ENCODE measurements at regions not wholly inside any gene's neighbourhood (a gene's known extent, or its start where the extent isn't known, plus 50 kb on each side); places are given as distances from the start of the nearest gene placed in this dataset.

- Histone ChIP-seq H3K27me3 (peaks cover 0 to 38% of the 10 kb centered on the region in 2 donors), H3K27ac (no peak overlapping the region), H3K4me3 (no peak overlapping the region), H3K4me1 (no peaks in the 10 kb centered on the region), H3K36me3 (no peaks in the 10 kb centered on the region), H3K9me3 (no peaks in the 10 kb centered on the region)
- peak in 1 of 2 donors; percentile 35 for DNase-seq
- no peak for TF ChIP-seq CTCF (IDR thresholded peaks at IDR 0.05)
- intact Hi-C loops (cut with DNase I; ENCODE audit: low total_unique reads), result no loop called here
These were observed 202.9 kb downstream of the IRF8 start for GRCh38 chr16:86101897-86102157.

GRCh38 chr16:86103320-86103719 lies 204.4 kb downstream of the IRF8 start:
- H3K4me1 ChIP-seq, result no peaks in the 10 kb centered on the region
- H3K4me3 ChIP-seq, result no peak overlapping the region
- peaks cover 0 to 43% of the 10 kb centered on the region in 2 donors for H3K27me3 ChIP-seq
- H3K9me3 ChIP-seq, result no peaks in the 10 kb centered on the region
- H3K36me3 ChIP-seq, result no peaks in the 10 kb centered on the region
- TF ChIP-seq CTCF (IDR thresholded peaks at IDR 0.05), result no peak
- H3K27ac ChIP-seq, result no peak overlapping the region
- DNase-seq, result peak in 1 of 2 donors; percentile 3
- intact Hi-C loops (cut with DNase I; ENCODE audit: low total_unique reads), result no loop called here

- Histone ChIP-seq H3K9me3 (no peaks in the 10 kb centered on the region), H3K36me3 (no peaks in the 10 kb centered on the region), H3K4me3 (no peak overlapping the region), H3K27ac (no peak overlapping the region), H3K4me1 (no peaks in the 10 kb centered on the region), H3K27me3 (peaks cover 0 to 37% of the 10 kb centered on the region in 2 donors)
- DNase-seq, result peak in 1 of 2 donors; percentile 1
- TF ChIP-seq CTCF (IDR thresholded peaks at IDR 0.05), result no peak
- intact Hi-C loops (cut with DNase I; ENCODE audit: low total_unique reads), result no loop called here
These were observed 205.6 kb downstream of the IRF8 start for GRCh38 chr16:86104537-86105048.

- TF ChIP-seq CTCF (IDR thresholded peaks at IDR 0.05), result no peak
- Histone ChIP-seq H3K27ac (no peak overlapping the region), H3K4me3 (no peak overlapping the region), H3K27me3 (peaks cover 0 to 37% of the 10 kb centered on the region in 2 donors), H3K4me1 (no peaks in the 10 kb centered on the region), H3K36me3 (no peaks in the 10 kb centered on the region), H3K9me3 (no peaks in the 10 kb centered on the region)
- DNase-seq, result peak in 1 of 2 donors; percentile 29
- intact Hi-C loops (cut with DNase I; ENCODE audit: low total_unique reads), result no loop called here
These were observed 208.4 kb downstream of the IRF8 start for GRCh38 chr16:86107215-86107825.

GRCh38 chr16:86108062-86108461 lies 209.1 kb downstream of the IRF8 start:
- Histone ChIP-seq H3K27me3 (peaks cover 0 to 37% of the 10 kb centered on the region in 2 donors), H3K27ac (no peak overlapping the region), H3K9me3 (no peaks in the 10 kb centered on the region), H3K4me3 (no peak overlapping the region), H3K36me3 (no peaks in the 10 kb centered on the region), H3K4me1 (no peaks in the 10 kb centered on the region)
- intact Hi-C loops (cut with DNase I; ENCODE audit: low total_unique reads), result no loop called here
- no peak for DNase-seq
- no peak for TF ChIP-seq CTCF (IDR thresholded peaks at IDR 0.05)

- no peaks in the 10 kb centered on the region for H3K36me3 ChIP-seq
- no peaks in the 10 kb centered on the region for H3K4me1 ChIP-seq
- no peak overlapping the region for H3K27ac ChIP-seq
- TF ChIP-seq CTCF (IDR thresholded peaks at IDR 0.05), result no peak
- H3K4me3 ChIP-seq, result no peak overlapping the region
- H3K9me3 ChIP-seq, result no peaks in the 10 kb centered on the region
- DNase-seq, result no peak
- intact Hi-C loops (cut with DNase I; ENCODE audit: low total_unique reads), result no loop called here
- peaks cover 0 to 37% of the 10 kb centered on the region in 2 donors for H3K27me3 ChIP-seq
These were observed 211.2 kb downstream of the IRF8 start for GRCh38 chr16:86110134-86110533.
